GM12891 (cell line): ENCODE measurements at regions not wholly inside any gene's neighbourhood (a gene's known extent, or its start where the extent isn't known, plus 50 kb on each side); places are given as distances from the start of the nearest gene placed in this dataset.

Source experiments
- DNase-seq: peaks from one replicate; pipeline ENCODE4 v3.0.0; 2011; ENCODE audit warnings: low spot score; ENCODE audit not compliant: insufficient read length
- FAIRE-seq: peaks from 2 replicates; lab custom pipeline; 2011; peaks lifted over from hg19 to GRCh38; lab: Jason Lieb, UNC
- PAX5 ChIP-seq: IDR thresholded peaks from 2 replicates; pipeline ENCODE4 v1.6.1; 2011; ENCODE audit warnings: low read length, moderate library complexity, mild to moderate bottlenecking; ENCODE audit not compliant: insufficient read depth, severe bottlenecking
- POLR2A ChIP-seq: IDR thresholded peaks from 2 replicates; pipeline ENCODE4 v1.6.1; 2011; ENCODE audit warnings: low read depth, low read length, control low read depth
- POLR2AphosphoS5 ChIP-seq: IDR thresholded peaks from 2 replicates; pipeline ENCODE4 v1.6.1; 2011; ENCODE audit warnings: low read depth, low read length, control low read depth
- POU2F2 ChIP-seq: IDR thresholded peaks from 2 replicates; pipeline ENCODE4 v1.6.1; 2011; ENCODE audit warnings: low read depth, mild to moderate bottlenecking, control low read depth, low read length, moderate library complexity
- SPI1 ChIP-seq: IDR thresholded peaks from 2 replicates; pipeline ENCODE4 v1.6.1; 2011; ENCODE audit warnings: low read depth, low read length, control low read depth
- TAF1 ChIP-seq: IDR thresholded peaks from 2 replicates; pipeline ENCODE4 v1.6.1; 2011; ENCODE audit warnings: low read depth, low read length, control low read depth

- TF ChIP-seq PAX5 (no peak), POLR2A (no peak), SPI1 (no peak), POLR2AphosphoS5 (no peak), POU2F2 (no peak), TAF1 (no peak)
- FAIRE-seq (no peak), DNase-seq (no peak)
Observed at GRCh38 chr3:80099559-80100066, 331.8 kb upstream of the ROBO1 start.

- TF ChIP-seq SPI1 (no peak), PAX5 (no peak), POLR2A (no peak), TAF1 (no peak), POU2F2 (no peak), POLR2AphosphoS5 (no peak)
- DNase-seq (no peak), FAIRE-seq (no peak)
Observed at GRCh38 chr3:80097674-80098073, 329.9 kb upstream of the ROBO1 start.

GRCh38 chr3:80096909-80097308, 329.1 kb upstream of the ROBO1 start:
- FAIRE-seq: no peak
- TF ChIP-seq PAX5: no peak
- no peak for TF ChIP-seq TAF1
- no peak for TF ChIP-seq SPI1
- no peak for TF ChIP-seq POLR2A
- no peak for TF ChIP-seq POLR2AphosphoS5
- no peak for TF ChIP-seq POU2F2
- no peak for DNase-seq

- TF ChIP-seq TAF1: no peak
- TF ChIP-seq SPI1: no peak
- TF ChIP-seq POLR2A: no peak
- no peak for TF ChIP-seq POU2F2
- no peak for TF ChIP-seq PAX5
- TF ChIP-seq POLR2AphosphoS5: no peak
- no peak for DNase-seq
- no peak for FAIRE-seq
Observed at GRCh38 chr3:80094589-80094988, 326.8 kb upstream of the ROBO1 start.

GRCh38 chr3:80087767-80088166, 320.0 kb upstream of the ROBO1 start:
- TF ChIP-seq PAX5: no peak
- TF ChIP-seq TAF1: no peak
- TF ChIP-seq SPI1: no peak
- no peak for TF ChIP-seq POU2F2
- no peak for TF ChIP-seq POLR2A
- no peak for TF ChIP-seq POLR2AphosphoS5
- FAIRE-seq (no peak), DNase-seq (no peak)

GRCh38 chr3:80086426-80086825, 318.6 kb upstream of the ROBO1 start:
- FAIRE-seq (no peak), DNase-seq (no peak)
- no peak for TF ChIP-seq POLR2AphosphoS5
- TF ChIP-seq SPI1: no peak
- TF ChIP-seq POLR2A: no peak
- TF ChIP-seq TAF1: no peak
- no peak for TF ChIP-seq POU2F2
- TF ChIP-seq PAX5: no peak

- DNase-seq: no peak
Observed at GRCh38 chr3:80079886-80080285, 312.1 kb upstream of the ROBO1 start.

GRCh38 chr3:80068459-80068858, 300.7 kb upstream of the ROBO1 start:
- FAIRE-seq (no peak), DNase-seq (no peak)
- TF ChIP-seq POU2F2 (no peak), POLR2AphosphoS5 (no peak), TAF1 (no peak), PAX5 (no peak), POLR2A (no peak), SPI1 (no peak)

More at GRCh38 chr3:80079886-80080285, 312.1 kb upstream of the ROBO1 start:
- FAIRE-seq: no peak
- TF ChIP-seq POLR2AphosphoS5 (no peak), TAF1 (no peak), PAX5 (no peak), POU2F2 (no peak), POLR2A (no peak), SPI1 (no peak)

- TF ChIP-seq POLR2A: no peak
- TF ChIP-seq SPI1: no peak
- TF ChIP-seq TAF1: no peak
- no peak for TF ChIP-seq POU2F2
- no peak for TF ChIP-seq POLR2AphosphoS5
- TF ChIP-seq PAX5: no peak
- DNase-seq (no peak), FAIRE-seq (no peak)
Observed at GRCh38 chr3:80063535-80063934, 295.7 kb upstream of the ROBO1 start.

- FAIRE-seq (no peak), DNase-seq (no peak)
- TF ChIP-seq SPI1 (no peak), TAF1 (no peak)
Observed at GRCh38 chr3:80060664-80061063, 292.9 kb upstream of the ROBO1 start.

- TF ChIP-seq SPI1: no peak
- TF ChIP-seq PAX5: no peak
- no peak for TF ChIP-seq POU2F2
- TF ChIP-seq POLR2A: no peak
- no peak for TF ChIP-seq TAF1
- no peak for TF ChIP-seq POLR2AphosphoS5
- DNase-seq: no peak
- no peak for FAIRE-seq
Observed at GRCh38 chr3:80055306-80055705, 287.5 kb upstream of the ROBO1 start.
